ENCODE measurements at regions not wholly inside any gene's neighbourhood (a gene's known extent, or its start where the extent isn't known, plus 50 kb on each side); places are given as distances from the start of the nearest gene placed in this dataset.

DNA sequence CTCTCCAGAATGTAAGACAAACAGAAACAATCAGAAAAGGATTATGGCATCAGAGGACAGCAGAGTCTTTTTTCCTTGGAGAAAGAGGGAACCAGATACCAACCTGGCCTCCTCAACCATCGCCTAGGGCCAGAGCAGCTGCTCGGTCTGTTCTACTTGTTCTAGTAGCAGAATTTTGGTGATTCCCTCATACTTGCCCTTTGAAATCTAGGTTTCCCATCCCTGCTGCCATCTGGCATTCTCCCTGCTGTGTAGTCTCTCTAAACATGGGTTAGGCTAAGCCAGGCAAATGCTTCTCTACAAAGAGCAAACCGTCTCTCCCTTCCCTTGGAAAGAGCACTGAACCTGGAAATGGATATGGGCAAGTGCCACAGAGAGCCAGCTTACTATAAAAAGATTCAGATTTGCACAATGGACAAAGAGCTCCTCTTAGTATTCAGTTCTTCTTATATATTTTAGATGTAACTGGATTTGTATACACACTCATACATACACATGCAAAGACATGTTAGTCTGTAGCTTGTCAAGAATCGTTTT lies 208.6 kb upstream of the ST6GAL2 start:
- TF ChIP-seq, protein P1, sequence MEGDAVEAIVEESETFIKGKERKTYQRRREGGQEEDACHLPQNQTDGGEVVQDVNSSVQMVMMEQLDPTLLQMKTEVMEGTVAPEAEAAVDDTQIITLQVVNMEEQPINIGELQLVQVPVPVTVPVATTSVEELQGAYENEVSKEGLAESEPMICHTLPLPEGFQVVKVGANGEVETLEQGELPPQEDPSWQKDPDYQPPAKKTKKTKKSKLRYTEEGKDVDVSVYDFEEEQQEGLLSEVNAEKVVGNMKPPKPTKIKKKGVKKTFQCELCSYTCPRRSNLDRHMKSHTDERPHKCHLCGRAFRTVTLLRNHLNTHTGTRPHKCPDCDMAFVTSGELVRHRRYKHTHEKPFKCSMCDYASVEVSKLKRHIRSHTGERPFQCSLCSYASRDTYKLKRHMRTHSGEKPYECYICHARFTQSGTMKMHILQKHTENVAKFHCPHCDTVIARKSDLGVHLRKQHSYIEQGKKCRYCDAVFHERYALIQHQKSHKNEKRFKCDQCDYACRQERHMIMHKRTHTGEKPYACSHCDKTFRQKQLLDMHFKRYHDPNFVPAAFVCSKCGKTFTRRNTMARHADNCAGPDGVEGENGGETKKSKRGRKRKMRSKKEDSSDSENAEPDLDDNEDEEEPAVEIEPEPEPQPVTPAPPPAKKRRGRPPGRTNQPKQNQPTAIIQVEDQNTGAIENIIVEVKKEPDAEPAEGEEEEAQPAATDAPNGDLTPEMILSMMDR (IDR thresholded peaks at IDR 0.05; ENCODE audit: insufficient read depth, low read length) = no peak
- TF ChIP-seq, protein P2, sequence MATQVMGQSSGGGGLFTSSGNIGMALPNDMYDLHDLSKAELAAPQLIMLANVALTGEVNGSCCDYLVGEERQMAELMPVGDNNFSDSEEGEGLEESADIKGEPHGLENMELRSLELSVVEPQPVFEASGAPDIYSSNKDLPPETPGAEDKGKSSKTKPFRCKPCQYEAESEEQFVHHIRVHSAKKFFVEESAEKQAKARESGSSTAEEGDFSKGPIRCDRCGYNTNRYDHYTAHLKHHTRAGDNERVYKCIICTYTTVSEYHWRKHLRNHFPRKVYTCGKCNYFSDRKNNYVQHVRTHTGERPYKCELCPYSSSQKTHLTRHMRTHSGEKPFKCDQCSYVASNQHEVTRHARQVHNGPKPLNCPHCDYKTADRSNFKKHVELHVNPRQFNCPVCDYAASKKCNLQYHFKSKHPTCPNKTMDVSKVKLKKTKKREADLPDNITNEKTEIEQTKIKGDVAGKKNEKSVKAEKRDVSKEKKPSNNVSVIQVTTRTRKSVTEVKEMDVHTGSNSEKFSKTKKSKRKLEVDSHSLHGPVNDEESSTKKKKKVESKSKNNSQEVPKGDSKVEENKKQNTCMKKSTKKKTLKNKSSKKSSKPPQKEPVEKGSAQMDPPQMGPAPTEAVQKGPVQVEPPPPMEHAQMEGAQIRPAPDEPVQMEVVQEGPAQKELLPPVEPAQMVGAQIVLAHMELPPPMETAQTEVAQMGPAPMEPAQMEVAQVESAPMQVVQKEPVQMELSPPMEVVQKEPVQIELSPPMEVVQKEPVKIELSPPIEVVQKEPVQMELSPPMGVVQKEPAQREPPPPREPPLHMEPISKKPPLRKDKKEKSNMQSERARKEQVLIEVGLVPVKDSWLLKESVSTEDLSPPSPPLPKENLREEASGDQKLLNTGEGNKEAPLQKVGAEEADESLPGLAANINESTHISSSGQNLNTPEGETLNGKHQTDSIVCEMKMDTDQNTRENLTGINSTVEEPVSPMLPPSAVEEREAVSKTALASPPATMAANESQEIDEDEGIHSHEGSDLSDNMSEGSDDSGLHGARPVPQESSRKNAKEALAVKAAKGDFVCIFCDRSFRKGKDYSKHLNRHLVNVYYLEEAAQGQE (IDR thresholded peaks at IDR 0.05; ENCODE audit: insufficient replicate concordance, low read depth) = no peak
- TF ChIP-seq POLR2AphosphoS5 (IDR thresholded peaks at IDR 0.05; ENCODE audit: low read depth) = no peak
- no peak for TF ChIP-seq SPI1 (IDR thresholded peaks at IDR 0.05; ENCODE audit: borderline replicate concordance, low read depth)

Data from HL-60 (cell line).